HEK293T (cell line): ENCODE measurements at regions not wholly inside any gene's neighbourhood (a gene's known extent, or its start where the extent isn't known, plus 50 kb on each side); places are given as distances from the start of the nearest gene placed in this dataset.

Source experiments
- BHLHE40 ChIP-seq: fragments of 450-650 bp; IDR thresholded peaks from 2 replicates; pipeline ENCODE4 v1.6.1; 2016; ENCODE audit warnings: mild to moderate bottlenecking, moderate library complexity, borderline replicate concordance
- FOXM1 ChIP-seq: fragments of 450-650 bp; IDR thresholded peaks from 2 replicates; pipeline ENCODE4 v1.6.1; 2017; ENCODE audit warnings: mild to moderate bottlenecking, borderline replicate concordance
- LEF1 ChIP-seq: fragments of 450-650 bp; IDR thresholded peaks from 2 replicates; pipeline ENCODE4 v1.6.1; 2017; ENCODE audit warnings: mild to moderate bottlenecking, borderline replicate concordance
- SP1 ChIP-seq: fragments of 450-650 bp; IDR thresholded peaks from 2 replicates; pipeline ENCODE4 v1.6.1; 2017
- SUZ12 ChIP-seq: fragments of 450-650 bp; IDR thresholded peaks from 2 replicates; pipeline ENCODE4 v1.6.1; 2016; ENCODE audit warnings: mild to moderate bottlenecking

- TF ChIP-seq SUZ12 (no peak), FOXM1 (no peak), LEF1 (no peak), BHLHE40 (no peak), SP1 (no peak)
Observed at GRCh38 chr1:239785576-239785975, 306.1 kb upstream of the FMN2 start.
